GM21381 (cell line): ENCODE measurements at regions not wholly inside any gene's neighbourhood (a gene's known extent, or its start where the extent isn't known, plus 50 kb on each side); places are given as distances from the start of the nearest gene placed in this dataset.
"Not testable (repeated sequence)": the region's sequence is repeated elsewhere in the genome, so short reads cannot be mapped to it uniquely, and the experiment has no call there.

Experiments used
- ATAC-seq: cut with Tn5 transposase; IDR thresholded peaks from one replicate; pipeline ENCODE4 v1.9.1; 2021; ENCODE audit warnings: mild to moderate bottlenecking, moderate library complexity; ENCODE audit not compliant: unreplicated experiment

DNA sequence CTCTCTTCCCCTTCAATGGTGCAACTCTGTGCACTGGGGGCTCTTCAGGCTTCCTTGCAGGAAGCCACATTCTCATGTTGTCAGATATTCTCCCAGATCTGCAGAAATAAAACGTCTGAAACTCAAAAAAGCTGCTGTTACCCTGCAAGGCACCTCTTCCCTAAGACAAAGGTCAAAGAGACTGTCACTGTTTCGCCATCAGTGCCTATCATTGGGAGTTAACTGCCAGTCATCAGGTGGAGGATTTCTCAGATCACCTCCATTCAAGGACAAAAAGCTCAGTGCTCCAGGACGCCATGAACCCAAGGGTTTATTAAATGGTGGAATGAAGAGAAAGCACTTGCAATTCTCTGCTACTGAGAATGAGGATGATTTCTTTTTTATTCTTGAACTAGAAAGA, 144.6 kb upstream of the PALS2 start:
- ATAC-seq: no peak

DNA sequence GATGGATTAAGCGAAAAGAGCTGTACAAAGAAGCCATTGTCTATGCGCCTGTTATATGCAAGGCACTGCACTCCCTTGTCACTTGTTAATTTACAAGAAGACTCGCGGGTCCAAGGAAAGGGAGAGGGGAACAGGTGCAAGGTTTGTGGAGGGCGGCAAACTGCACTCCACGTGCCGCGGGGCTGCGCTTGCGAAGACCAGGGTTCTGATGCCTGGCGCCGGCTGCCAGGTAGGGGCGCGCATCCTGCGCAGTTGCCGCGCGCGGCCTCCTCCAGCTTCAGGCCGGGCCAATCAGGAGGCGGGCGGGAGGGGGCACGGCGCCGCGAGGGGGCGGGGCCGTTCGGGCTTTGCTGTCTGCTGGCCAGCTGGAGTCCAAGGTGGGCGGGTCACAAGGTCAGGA, 140.6 kb upstream of the PALS2 start:
- no peak for ATAC-seq

GRCh38 chr7:24434972-24435371, 138.3 kb upstream of the PALS2 start:
- no peak for ATAC-seq

- no peak for ATAC-seq
Measured at GRCh38 chr7:24436131-24436920, 136.9 kb upstream of the PALS2 start.

DNA sequence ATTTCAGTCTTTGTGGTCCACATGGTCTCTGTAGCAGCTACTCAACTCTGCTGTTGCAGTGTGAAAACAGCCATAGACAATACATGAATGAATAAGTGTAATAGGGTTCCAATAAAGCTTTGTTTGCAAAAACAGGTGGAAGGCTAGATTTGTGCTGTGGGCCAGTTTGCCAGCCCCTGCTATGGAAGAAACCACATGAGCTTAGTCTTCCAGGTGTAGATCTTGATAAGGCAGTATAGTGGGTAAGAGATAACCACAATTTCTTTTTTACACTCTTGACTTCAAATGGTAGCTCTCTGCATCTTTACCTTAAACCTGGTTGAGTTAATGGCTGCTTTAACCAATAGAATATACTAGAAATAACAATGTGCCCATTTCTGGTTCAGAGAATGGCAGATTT, 135.0 kb upstream of the PALS2 start:
- no peak for ATAC-seq

DNA sequence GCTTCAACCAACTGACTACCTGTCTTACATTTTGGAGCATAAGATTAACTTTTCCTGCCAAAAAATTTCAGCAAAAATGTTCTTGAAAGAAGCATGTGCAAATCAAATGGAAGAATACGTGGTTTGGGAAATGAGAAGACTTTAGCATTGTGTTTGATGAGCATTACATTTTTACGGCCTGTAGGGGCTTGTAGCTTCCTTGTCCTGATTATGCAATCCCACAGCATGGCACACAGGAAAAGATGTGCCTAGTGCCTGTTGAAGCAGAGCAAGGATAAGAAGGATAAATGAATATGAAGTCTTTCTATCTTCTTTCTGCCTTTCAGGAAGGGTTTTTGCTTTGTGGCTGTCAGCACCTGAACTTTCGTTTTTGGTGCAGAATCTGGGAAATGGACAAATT, 134.1 kb upstream of the PALS2 start:
- ATAC-seq: not testable (repeated sequence)

DNA sequence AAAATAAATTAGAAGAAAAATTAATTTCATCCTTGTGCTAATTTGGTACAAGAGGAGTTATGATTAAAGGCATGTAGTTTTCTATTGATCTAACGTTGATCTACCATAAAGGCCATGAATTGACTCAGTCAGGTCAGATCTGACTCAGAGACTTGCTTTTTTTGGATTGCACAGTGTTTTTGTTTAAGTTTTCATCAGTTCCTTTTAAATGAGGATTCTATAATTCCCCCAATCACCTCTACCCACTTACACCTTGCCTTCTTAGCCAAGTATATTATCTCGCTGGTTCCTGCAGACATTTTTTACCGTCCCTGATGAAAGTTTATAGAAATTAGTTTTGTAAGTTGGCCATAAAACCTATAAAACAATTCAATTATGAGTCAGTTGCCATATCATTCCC, 132.4 kb upstream of the PALS2 start:
- no peak for ATAC-seq

GRCh38 chr7:24441314-24442027, 131.8 kb upstream of the PALS2 start:
- ATAC-seq: peak; percentile 63

GRCh38 chr7:24442170-24442777, 131.0 kb upstream of the PALS2 start:
- ATAC-seq: peak; percentile 35

GRCh38 chr7:24444666-24445440, 128.4 kb upstream of the PALS2 start:
- no peak for ATAC-seq

GRCh38 chr7:24448038-24448437, 125.2 kb upstream of the PALS2 start:
- ATAC-seq: no peak

DNA sequence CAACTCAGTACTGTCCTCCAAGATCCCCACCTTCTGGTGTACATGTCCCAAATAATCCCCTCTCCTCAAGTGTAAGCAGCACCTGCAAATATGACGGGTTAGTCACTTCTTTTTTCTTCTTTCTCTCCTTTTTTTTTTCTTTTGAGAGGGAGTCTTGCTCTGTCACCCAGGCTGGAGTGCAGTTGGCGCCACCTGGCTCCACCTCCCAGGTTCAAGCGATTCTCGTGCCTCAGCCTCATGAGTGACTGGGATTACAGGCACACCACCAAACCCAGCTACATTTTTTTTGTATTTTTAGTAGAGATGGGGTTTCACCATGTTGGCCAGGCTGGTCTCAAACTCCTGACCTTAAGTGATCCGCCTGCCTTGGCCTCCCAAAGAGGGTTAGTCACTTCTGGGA, 123.8 kb upstream of the PALS2 start:
- not testable (repeated sequence) for ATAC-seq

GRCh38 chr7:24455813-24456525, 117.3 kb upstream of the PALS2 start:
- peak; percentile 76 for ATAC-seq

DNA sequence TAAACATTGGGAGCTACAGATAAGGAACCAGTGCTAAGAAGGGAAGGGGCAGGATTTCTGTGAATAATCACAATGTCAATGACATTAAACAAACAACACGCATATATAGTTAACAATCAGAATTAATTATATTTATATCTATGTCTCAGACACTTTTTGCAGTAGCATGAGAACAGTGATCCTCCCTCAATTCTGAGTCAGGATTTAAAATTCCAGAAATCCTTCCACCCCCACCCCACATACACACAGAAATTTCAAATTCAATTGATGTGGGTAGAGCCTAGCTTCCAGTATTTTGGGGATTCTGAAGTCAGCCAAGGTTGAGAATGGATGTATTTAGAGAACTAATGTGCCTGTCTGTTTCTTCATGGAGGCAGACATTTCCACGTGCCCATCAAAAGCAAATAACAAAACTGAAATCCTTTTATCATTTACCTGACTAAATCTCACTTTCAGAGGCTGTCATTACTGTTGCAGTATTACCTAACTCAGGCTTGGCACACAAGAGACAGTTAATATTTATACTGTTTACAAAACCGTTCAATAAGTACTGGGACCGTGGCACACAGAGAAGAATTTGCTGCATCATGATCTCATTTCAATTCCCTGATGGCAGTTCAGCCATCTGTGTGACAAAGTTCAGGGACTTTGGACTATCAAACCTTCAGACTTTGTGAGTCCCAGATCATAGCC, 116.6 kb upstream of the PALS2 start:
- ATAC-seq: peak; percentile 44

- no peak for ATAC-seq
Measured at GRCh38 chr7:24457219-24457558, 116.1 kb upstream of the PALS2 start.

DNA sequence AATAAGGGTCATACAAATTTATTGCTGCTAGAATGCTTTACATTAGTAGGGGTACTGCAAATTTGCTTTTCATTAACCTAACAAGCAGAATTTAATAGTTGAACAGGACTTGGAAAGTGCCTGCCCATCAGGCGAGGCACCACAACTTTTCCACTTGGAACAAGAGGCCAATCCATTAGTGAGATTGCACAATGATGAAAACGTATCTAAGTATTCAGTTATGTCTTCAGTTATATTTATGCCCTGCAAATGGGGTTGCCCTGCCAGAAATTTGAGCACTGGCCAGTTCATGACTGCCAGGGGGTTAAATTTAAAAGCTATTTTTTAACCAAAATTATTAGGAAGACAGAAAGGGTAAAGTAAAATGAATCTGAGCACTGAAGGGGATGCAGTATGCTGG, 111.1 kb upstream of the PALS2 start:
- no peak for ATAC-seq

DNA sequence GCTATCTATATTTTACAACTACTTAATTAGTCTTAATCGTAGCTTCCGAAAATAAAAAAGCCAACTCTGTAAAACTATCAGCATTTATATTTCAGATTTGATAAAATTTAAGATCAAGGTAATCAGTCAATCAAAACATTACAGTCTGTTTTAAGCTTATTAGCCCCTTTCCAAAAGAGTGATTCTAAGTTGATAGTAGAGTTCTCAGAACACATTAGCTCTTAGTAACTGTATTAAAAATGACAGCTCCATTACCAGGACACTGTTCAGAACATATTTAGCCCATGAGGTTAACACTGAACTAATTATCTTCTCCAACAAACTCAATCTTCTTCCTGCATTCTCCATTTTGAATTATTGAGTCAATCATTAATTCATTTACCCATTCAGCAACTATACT, 110.3 kb upstream of the PALS2 start:
- ATAC-seq: no peak

DNA sequence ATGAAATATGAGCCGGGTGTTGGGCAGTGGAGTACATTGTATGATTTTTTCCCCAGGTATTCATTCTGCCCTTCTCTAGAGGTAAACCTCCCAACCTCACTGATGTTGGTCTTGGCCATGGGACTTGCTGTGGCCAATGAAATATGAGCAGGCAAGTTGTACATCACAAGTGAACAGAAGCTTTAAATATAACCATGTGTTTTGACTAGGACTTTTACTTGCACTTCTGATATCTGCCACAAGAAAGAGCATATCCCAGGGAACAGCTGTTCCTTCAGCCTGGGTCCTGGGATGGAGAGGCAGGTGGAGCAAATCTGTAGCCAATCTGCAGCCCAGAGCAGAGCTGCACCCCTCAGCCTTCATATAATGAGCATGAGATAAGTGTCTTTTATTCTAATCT, 109.8 kb upstream of the PALS2 start:
- ATAC-seq: no peak

DNA sequence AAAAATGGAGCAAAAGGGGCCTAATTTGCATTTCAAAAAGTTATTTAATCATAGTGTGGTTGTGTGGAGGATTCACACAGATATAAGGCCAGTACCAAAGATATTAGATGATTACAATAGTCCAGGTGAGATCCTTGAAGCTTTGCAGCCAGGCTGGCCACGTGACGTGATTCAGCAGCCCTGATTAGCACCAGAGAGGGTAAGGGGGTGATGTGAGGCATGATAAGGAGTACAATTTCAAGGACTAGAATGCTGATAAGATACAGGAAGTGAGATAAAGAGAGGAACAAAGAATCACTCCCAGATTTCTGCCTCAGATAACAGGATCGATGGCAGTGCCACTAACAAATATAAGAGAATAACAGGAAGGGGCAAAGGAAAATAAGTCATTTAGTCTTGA, 108.4 kb upstream of the PALS2 start:
- ATAC-seq: no peak

DNA sequence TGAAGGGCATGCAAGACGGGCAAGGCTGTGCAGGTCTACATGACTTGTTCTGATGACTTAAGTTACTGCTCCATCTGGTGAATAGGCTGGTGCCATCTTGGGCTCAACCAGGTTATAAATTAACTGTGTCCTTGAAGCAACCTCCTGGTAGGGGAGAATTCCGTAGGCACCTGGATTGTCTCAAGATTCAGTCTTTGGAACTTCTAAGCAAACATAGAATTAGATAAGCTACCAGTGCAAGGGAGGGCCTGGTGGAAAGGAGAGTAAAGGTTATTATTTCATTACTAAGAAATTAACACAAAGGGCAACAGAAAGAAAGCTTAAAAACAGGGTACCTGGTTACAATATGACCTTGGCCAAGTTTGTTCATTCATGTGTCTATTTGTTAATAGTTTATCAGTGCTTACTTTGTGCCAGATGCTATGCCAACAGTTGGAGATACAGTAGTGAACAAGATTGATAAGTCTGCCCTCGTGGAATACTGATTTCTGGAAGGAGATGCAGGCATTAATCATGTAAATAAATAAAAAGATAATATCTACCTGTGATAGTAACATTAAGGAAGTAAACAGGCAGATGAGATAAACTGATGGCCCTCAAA, 107.0 kb upstream of the PALS2 start:
- ATAC-seq: no peak
